SIG-M5 (cell line): ENCODE measurements at regions not wholly inside any gene's neighbourhood (a gene's known extent, or its start where the extent isn't known, plus 50 kb on each side); places are given as distances from the start of the nearest gene placed in this dataset.

Experiments used
- DNase-seq: peaks from one replicate; lab custom pipeline; 2025; lab: John Stamatoyannopoulos, UW

DNA sequence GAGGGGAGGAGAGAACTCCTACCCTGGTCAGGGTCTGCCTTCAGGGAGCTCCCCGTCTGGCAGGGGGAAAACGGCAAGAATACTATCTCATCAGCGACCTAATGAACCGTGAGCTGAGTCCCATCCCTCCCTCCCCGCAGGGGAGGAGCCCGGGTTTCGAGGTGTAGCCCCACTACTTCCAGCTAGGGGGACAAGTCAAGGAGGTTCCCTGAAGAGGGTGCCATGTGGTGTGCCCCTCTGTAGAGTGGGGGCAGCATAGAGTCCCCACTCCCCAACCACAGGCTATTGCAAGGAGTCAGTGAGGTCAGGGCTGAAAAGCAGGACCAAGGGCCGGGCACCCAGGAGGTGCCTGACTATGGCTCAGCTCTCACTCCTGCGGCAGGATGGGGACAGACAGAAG is 50.9 kb upstream of the RXRA start:
- no peak for DNase-seq

DNA sequence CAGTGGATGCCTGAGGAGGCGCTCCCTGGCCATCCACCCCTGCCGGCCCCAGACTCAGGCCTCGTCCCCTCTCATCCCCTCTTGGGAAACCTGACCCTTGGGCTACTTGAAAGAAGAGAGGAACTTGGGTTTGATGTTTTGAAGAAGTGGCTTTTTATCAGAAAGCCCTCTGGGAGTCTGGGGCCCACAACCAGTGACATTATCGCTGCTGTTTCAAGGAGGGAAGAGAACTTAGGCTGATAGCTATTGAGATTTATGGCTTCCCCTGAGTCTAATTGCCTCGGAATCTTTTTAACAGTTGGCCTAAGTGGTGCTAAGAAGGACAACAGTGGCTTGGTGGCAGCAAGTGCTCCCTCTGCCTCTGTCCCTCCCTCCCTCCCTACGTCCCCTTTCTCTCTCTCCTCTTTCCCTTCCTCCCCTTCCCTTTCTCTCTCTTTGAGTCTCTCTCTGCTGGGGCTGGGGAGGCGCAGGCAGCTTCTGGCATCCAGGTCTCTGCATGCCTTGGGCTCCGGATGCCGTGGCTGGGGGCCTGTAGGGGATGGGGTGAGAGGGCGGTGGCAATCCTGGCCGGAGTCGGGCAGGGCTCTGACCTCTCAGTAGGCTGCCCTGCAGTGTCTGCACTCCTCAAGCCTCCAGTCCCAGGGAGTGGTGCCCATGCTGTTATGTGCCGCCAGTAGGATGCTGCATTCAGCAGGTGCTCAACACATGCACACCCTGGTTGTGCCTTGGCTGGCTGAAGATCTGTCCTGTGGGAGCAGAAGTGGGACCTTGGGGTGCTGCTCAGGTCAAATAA is 49.6 kb upstream of the RXRA start:
- DNase-seq, result no peak
